Spleen (tissue), 11 donors: ENCODE measurements at regions not wholly inside any gene's neighbourhood (a gene's known extent, or its start where the extent isn't known, plus 50 kb on each side); places are given as distances from the start of the nearest gene placed in this dataset.

Source experiments
- DNase-seq: peaks from one replicate; pipeline ENCODE4 v3.0.0-alpha.2; 2020
- H3K27ac ChIP-seq, 8 donors: fragments of 200-600 bp; sonication (generic) in 7 of 8; 1 replicate in 4 of 8; 2 replicates in 4 of 8; pipeline versions ENCODE4 v1.5.0 to v1.8.0; 2016 to 2021; ENCODE audit warnings: inconsistent platforms in 4 of 8, mild to moderate bottlenecking in 4 of 8, moderate library complexity in 1 of 8
- H3K27me3 ChIP-seq, 7 donors: fragments of 200-600 bp; sonication (generic) in 6 of 7; replicated peaks in 1 of 7; 1 replicate in 4 of 7; 2 replicates in 3 of 7; pipeline versions ENCODE4 v1.5.0 to v1.8.0; 2016 to 2021; ENCODE audit warnings: inconsistent platforms in 3 of 7, mild to moderate bottlenecking in 1 of 7
- H3K36me3 ChIP-seq, 6 donors: fragments of 200-600 bp; sonication (generic) in 5 of 6; 1 replicate in 4 of 6; 2 replicates in 2 of 6; pipeline versions ENCODE4 v1.5.0 to v1.8.0; 2016 to 2021; ENCODE audit warnings: inconsistent platforms in 2 of 6
- H3K4me1 ChIP-seq, 6 donors: fragments of 200-600 bp; sonication (generic) in 5 of 6; 1 replicate in 3 of 6; 2 replicates in 3 of 6; pipeline versions ENCODE4 v1.5.0 to v1.8.0; 2016 to 2021; ENCODE audit warnings: inconsistent platforms in 3 of 6
- H3K4me3 ChIP-seq, 8 donors: fragments of 200-600 bp; sonication (generic) in 7 of 8; 1 replicate in 4 of 8; 2 replicates in 4 of 8; pipeline versions ENCODE4 v1.5.0 to v1.8.0; 2016 to 2021; ENCODE audit warnings: inconsistent platforms in 4 of 8, mild to moderate bottlenecking in 4 of 8, moderate library complexity in 2 of 8
- H3K9me3 ChIP-seq, 8 donors: fragments of 200-600 bp; sonication (generic) in 7 of 8; 1 replicate in 4 of 8; 2 replicates in 4 of 8; pipeline versions ENCODE4 v1.5.0 to v1.8.0; 2016 to 2021; ENCODE audit warnings: inconsistent platforms in 4 of 8
- CTCF ChIP-seq, 11 experiments: fragments of 200-600 bp in 7 of 11; fragments of 450-650 bp in 4 of 11; sonication (generic) in 4 of 11; IDR thresholded peaks in 8 of 11; conservative IDR thresholded peaks in 3 of 11; 1 replicate in 7 of 11; 2 replicates in 4 of 11; pipeline versions ENCODE4 v1.4.0 to v1.8.0; 2016 to 2021; ENCODE audit warnings: antibody characterized with exemption in 11 of 11, inconsistent platforms in 4 of 11, mild to moderate bottlenecking in 1 of 11
- POLR2A ChIP-seq, 3 donors: fragments of 450-650 bp; IDR thresholded peaks; one replicate each; pipeline ENCODE4 v1.5.1; 2017; ENCODE audit warnings: antibody characterized with exemption in 3 of 3, mild to moderate bottlenecking in 1 of 3
- POLR2AphosphoS5 ChIP-seq, 3 donors: sonication (generic); formaldehyde crosslinking; IDR thresholded peaks; one replicate each; pipeline ENCODE4 v1.5.1; 2017; ENCODE audit warnings: antibody characterized with exemption in 3 of 3
- WGBS, 5 donors: extraction: QIAGEN DNeasy Blood & Tissue Kit in 3 of 5; methylation state at CpG; one replicate each; pipeline versions ENCODE4 v1.1.5 to v1.1.7; 2013 to 2018; 5-methylcytosine and 5-hydroxymethylcytosine counted together
- intact Hi-C: fragments of 100-400 bp; cut with DNase I; formaldehyde crosslinking; loops from one replicate; pipeline ENCODE4 v1.15.0; 2023; ENCODE audit warnings: low total_unique reads
- donor health status: healthy with polysubstance abuse.
- donor health status: DM: no; HTN: no; CAD: no; lungs with moderate emphysema.
- donor health status: DM: no; HTN: no; CAD: no.
- donor health status: Bipolar disorder and iron deficiency.
- donor health status: healthy.
- donor health status: DM: no; HTN: no; CAD: no.
- donor health status: DM: yes; HTN: yes; CAD: no.

- Histone ChIP-seq H3K4me1 (no peaks in the 10 kb centered on the region), H3K27ac (no peak overlapping the region), H3K4me3 (no peak overlapping the region), H3K27me3 (no peaks in the 10 kb centered on the region), H3K36me3 (no peaks in the 10 kb centered on the region), H3K9me3 (peaks cover 0 to 15% (median 0%) of the 10 kb centered on the region in 8 donors)
- 35 to 63% (median 49%) methylated on average over 3 of the region's 3 CpGs for WGBS, 5 donors
- no peak for DNase-seq
- intact Hi-C loops: no loop called here
- TF ChIP-seq POLR2A (IDR thresholded peaks at IDR 0.05) (no peak), CTCF (IDR thresholded peaks at IDR 0.05 in 8 of 11, conservative IDR thresholded peaks at IDR 0.05 in 3 of 11) (no peak)
Observed at GRCh38 chr4:129899849-129900248, 803.9 kb downstream of the C4orf33 start.

- no peak overlapping the region for H3K27ac ChIP-seq
- H3K4me3 ChIP-seq: no peak overlapping the region
- intact Hi-C loops: no loop called here
- TF ChIP-seq POLR2AphosphoS5 (IDR thresholded peaks at IDR 0.05): no peak
- no peak for TF ChIP-seq CTCF (IDR thresholded peaks at IDR 0.05 in 8 of 11, conservative IDR thresholded peaks at IDR 0.05 in 3 of 11)
- no peak for TF ChIP-seq POLR2A (IDR thresholded peaks at IDR 0.05)
- peaks cover 0 to 15% (median 0%) of the 10 kb centered on the region in 8 donors for H3K9me3 ChIP-seq
- no peak for DNase-seq
- no peaks in the 10 kb centered on the region for H3K27me3 ChIP-seq
- 66 to 79% (median 70%) methylated on average over 2 of the region's 2 CpGs for WGBS, 5 donors
- no peaks in the 10 kb centered on the region for H3K4me1 ChIP-seq
- no peaks in the 10 kb centered on the region for H3K36me3 ChIP-seq
Observed at GRCh38 chr4:129900430-129900953, 804.5 kb downstream of the C4orf33 start.

- Histone ChIP-seq H3K4me1 (no peaks in the 10 kb centered on the region), H3K9me3 (peaks cover 0 to 15% (median 0%) of the 10 kb centered on the region in 8 donors), H3K27me3 (no peaks in the 10 kb centered on the region), H3K36me3 (no peaks in the 10 kb centered on the region), H3K27ac (no peak overlapping the region), H3K4me3 (no peak overlapping the region)
- TF ChIP-seq POLR2AphosphoS5 (IDR thresholded peaks at IDR 0.05) (no peak), CTCF (IDR thresholded peaks at IDR 0.05 in 8 of 11, conservative IDR thresholded peaks at IDR 0.05 in 3 of 11) (no peak), POLR2A (IDR thresholded peaks at IDR 0.05) (no peak)
- WGBS, 5 donors: 0 to 32% (median 20%) methylated on average over 1 of the region's 1 CpG
- DNase-seq: no peak
- intact Hi-C loops: no loop called here
Observed at GRCh38 chr4:129901205-129901604, 805.3 kb downstream of the C4orf33 start.

GRCh38 chr4:129903861-129904260, 807.9 kb downstream of the C4orf33 start:
- no peak overlapping the region for H3K4me3 ChIP-seq
- intact Hi-C loops: no loop called here
- H3K9me3 ChIP-seq: peaks cover 0 to 14% (median 0%) of the 10 kb centered on the region in 8 donors
- H3K27ac ChIP-seq: no peak overlapping the region
- no peaks in the 10 kb centered on the region for H3K4me1 ChIP-seq
- 90 to 96% (median 92%) methylated on average over 8 of the region's 8 CpGs for WGBS, 5 donors
- DNase-seq: no peak
- no peaks in the 10 kb centered on the region for H3K36me3 ChIP-seq
- TF ChIP-seq POLR2AphosphoS5 (IDR thresholded peaks at IDR 0.05) (no peak), CTCF (IDR thresholded peaks at IDR 0.05 in 8 of 11, conservative IDR thresholded peaks at IDR 0.05 in 3 of 11) (no peak), POLR2A (IDR thresholded peaks at IDR 0.05) (no peak)
- no peaks in the 10 kb centered on the region for H3K27me3 ChIP-seq
